HG03039 (cell line): ENCODE measurements at regions not wholly inside any gene's neighbourhood (a gene's known extent, or its start where the extent isn't known, plus 50 kb on each side); places are given as distances from the start of the nearest gene placed in this dataset.
"Not testable (repeated sequence)": the region's sequence is repeated elsewhere in the genome, so short reads cannot be mapped to it uniquely, and the experiment has no call there.

Experiments
- ATAC-seq: cut with Tn5 transposase; IDR thresholded peaks from one replicate; pipeline ENCODE4 v1.9.1; 2021; ENCODE audit warnings: mild to moderate bottlenecking, moderate library complexity; ENCODE audit not compliant: unreplicated experiment

DNA sequence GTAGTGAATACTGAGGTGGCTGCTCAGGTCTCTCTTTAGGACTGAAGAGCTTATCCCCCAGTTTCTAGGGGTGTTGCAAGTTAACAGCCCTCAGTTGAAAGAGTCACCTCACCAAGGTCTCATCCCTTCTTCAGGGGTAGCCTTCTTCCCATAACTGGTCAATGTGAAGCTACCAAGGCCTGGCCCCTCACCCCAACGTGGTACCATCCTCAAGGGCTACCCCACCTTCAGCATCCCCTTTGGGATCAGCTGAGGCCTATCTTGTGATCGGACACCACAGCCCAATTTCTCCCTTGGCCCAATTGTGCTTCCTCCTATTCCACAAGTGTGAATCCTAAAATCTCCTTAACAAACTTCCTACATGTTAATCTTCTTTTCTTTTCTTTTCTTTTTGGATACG lies 289.5 kb upstream of the MKLN1 start:
- no peak for ATAC-seq

DNA sequence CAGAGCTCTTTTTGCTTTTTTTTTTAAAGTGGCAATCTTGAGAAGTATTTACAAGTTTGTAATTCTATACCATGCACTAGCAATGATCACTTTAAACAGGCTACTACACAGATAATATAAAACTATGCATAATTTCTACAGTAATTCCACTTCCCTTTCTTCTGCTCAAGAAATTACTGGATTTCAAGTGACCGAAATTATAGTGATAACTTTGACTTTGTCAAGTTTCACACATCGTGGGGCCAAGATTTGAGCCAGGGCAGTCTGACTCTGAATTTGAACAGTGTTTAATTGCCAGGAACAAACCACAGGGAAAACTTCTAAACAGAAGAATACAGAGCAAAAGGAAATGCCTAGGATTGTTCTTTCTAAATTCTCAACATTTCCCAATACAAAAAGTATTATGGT lies 288.3 kb upstream of the MKLN1 start:
- no peak for ATAC-seq

GRCh38 chr7:131039836-131040235 lies 287.8 kb upstream of the MKLN1 start:
- ATAC-seq, result no peak

- no peak for ATAC-seq
Observed at GRCh38 chr7:131040467-131040932, 287.2 kb upstream of the MKLN1 start.

DNA sequence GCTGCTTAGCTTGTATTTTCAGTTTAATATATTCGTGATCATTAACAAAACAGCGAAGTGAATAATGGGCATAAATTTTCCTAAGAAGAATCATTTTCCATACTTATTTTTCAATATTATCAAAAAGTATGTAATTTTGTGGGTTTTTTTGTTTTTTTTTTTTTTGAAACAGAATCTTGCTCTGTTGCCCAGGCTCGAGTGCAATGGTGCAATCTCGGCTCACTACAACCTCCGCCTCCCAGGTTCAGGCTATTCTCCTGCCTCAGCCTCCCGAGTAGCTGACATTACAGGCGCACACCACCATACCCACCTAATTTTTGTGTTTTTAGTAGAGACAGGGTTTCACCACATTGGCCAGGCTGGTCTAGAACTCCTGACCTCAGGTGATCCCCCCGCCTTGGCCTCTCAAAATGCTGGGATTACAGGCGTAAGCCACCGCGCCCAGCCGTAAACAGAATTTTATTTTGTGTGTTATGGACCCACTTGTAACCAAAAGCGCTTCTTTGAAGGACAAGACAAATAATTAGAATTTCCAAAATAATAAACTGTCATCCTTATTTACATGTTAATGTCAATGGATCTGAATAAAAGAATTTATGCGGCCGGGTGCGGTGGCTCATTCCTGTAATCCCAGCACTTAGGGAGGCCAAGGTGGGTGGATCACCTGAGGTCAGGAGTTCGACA lies 286.5 kb upstream of the MKLN1 start:
- ATAC-seq, result not testable (repeated sequence)

GRCh38 chr7:131042269-131043160 lies 285.2 kb upstream of the MKLN1 start:
- no peak for ATAC-seq

DNA sequence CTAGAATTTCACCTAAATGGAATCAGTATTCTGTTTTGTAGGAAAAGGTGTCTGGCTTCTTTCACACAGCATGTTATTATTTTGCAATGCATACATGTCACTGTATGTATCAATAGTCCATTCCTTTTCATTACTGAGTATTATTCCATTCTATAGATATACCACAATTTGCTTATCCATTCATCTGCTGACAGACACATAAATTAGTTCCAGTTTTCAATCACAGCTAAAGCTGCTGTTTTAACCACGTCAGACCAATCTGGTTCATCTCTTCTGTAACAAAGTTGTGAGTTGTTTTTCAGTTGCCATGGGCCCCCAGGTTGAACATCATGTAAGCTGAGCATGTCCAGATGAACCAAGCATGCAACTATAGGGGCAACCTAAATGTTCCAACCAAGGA lies 282.1 kb upstream of the MKLN1 start:
- ATAC-seq, result no peak

DNA sequence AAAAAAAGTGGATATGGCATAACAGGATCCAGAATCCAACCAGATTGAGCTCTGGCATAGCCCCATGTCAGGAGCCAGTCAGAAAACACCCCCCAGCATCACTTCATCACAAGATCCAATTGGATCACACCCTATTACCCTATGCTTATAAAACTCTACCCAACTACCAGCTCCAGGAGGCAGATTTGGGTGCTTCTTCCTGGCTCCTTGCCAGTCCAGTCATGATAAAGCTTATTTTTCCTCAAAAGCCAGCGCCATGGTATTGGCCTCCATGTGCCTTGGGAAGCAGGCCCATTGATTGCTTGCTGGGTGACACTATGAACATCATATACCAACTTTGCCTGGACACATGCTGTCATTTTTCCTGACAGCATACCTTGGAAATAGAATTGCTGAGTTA lies 281.4 kb upstream of the MKLN1 start:
- no peak for ATAC-seq

- ATAC-seq, result no peak
Observed at GRCh38 chr7:131047651-131048304, 279.9 kb upstream of the MKLN1 start.

DNA sequence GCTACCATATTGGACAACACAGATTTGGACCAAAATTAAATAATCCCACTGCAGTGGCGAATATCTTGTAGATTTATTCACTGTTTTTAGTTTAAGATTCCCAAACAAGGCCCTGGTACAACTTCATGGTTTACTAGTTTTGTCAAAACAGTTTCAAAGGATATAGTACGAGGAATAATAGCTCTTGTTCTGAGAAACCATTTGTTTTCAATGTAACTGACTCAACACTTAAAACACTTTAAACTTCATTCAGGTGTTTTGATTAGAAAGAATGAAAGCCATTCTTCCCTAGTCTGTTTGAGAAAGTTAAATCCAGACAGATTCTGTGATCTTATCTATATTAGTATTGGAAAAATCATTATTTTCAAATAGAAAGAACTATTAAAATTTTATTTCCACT lies 276.4 kb upstream of the MKLN1 start:
- ATAC-seq, result no peak

GRCh38 chr7:131052285-131052904 lies 275.3 kb upstream of the MKLN1 start:
- ATAC-seq, result no peak

DNA sequence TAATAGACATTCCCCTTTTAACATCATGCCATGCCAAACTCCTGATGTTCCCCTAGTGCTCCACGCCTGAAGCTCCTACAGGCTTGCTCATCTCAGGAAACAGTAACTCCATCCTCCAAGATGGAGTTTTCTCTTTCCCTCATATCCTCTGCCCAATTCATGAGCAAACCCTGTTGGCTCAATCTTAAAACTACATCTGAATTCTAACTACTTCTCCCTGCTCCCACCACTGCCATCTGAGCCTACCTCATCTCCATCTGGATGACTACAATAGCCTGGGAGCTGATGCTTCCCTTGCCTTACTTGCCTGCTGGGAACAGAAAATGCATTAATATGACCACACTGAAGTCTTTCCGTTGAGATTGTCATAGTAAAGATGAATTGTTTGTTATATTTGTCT lies 271.7 kb upstream of the MKLN1 start:
- ATAC-seq, result no peak

GRCh38 chr7:131057015-131057793 lies 270.5 kb upstream of the MKLN1 start:
- ATAC-seq, result no peak

GRCh38 chr7:131057794-131058070 lies 269.9 kb upstream of the MKLN1 start:
- ATAC-seq, result no peak

DNA sequence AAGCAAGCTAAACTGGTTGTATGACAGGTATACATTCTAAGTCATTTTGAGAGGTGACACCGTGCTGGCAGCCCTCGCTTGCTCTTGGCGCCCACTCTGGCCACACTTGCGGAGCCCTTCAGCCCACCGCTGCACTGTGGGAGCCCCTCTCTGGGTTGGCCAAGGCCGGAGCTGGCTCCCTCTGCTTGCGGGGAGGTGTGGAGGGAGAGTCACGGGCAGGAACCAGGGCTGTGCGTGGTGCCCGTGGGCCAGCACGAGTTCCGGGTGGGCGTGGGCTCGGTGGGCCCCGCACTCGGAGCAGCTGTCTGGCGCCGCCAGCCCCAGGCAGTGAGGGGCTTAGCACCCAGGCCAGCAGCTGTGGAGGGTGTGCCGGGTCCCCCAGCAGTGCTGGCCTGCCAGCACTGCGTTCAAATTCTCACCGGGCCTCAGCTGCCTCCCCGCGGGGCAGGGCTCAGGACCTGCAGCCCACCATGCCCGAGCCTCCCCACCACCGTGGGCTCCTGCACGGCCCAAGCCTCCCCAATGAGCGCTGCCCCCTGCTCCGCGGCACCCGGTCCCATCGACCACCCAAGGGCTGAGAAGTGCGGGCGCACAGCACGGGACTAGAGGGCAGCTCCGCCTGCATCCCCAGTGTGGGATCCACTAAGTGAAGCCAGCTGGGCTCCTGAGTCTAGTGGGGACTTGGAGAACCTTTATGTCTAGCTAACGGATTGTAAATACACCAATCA lies 269.0 kb upstream of the MKLN1 start:
- not testable (repeated sequence) for ATAC-seq

- not testable (repeated sequence) for ATAC-seq
Observed at GRCh38 chr7:131059401-131059800, 268.3 kb upstream of the MKLN1 start.

- no peak for ATAC-seq
Observed at GRCh38 chr7:131061158-131061557, 266.5 kb upstream of the MKLN1 start.

DNA sequence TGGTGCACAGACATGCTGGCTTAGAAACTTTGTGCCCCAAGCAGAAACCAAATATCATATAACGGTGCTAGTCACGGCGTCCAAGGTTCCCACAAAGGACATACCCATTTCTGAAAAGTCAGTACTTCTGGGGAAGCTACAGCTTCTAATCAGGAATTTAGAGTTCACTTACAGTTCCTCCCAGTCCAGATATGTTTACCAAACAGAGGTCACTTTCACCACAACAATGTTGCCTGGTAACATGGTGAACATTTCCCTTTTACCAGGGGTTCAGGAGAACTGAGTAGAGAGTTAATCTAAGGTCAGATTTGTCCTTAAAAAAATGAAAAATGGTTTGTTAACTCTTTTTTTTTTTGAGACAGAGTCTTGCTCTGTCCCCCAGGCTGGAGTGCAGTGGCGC lies 265.9 kb upstream of the MKLN1 start:
- no peak for ATAC-seq

GRCh38 chr7:131066635-131067034 lies 261.0 kb upstream of the MKLN1 start:
- no peak for ATAC-seq

GRCh38 chr7:131067220-131067619 lies 260.5 kb upstream of the MKLN1 start:
- no peak for ATAC-seq
